Endothelial cell (in vitro differentiated cells): ENCODE measurements at regions not wholly inside any gene's neighbourhood (a gene's known extent, or its start where the extent isn't known, plus 50 kb on each side); places are given as distances from the start of the nearest gene placed in this dataset.

Experiments used
- DNase-seq: peaks from one replicate; pipeline ENCODE4 v3.0.0; 2021; ENCODE audit warnings: low spot score
- H3K27ac Mint-ChIP-seq: one replicate; pipeline ENCODE4 v1.8.0; 2021; ENCODE audit warnings: mixed read lengths, inconsistent platforms; ENCODE audit not compliant: unreplicated experiment
- H3K27me3 Mint-ChIP-seq: one replicate; pipeline ENCODE4 v1.8.0; 2021; ENCODE audit warnings: mild to moderate bottlenecking, moderate library complexity, mixed read lengths, inconsistent platforms; ENCODE audit not compliant: unreplicated experiment
- H3K36me3 Mint-ChIP-seq: one replicate; pipeline ENCODE4 v1.8.0; 2021; ENCODE audit warnings: mild to moderate bottlenecking, low read depth, mixed read lengths, inconsistent platforms; ENCODE audit not compliant: unreplicated experiment
- H3K4me1 Mint-ChIP-seq: one replicate; pipeline ENCODE4 v1.8.0; 2021; ENCODE audit warnings: mild to moderate bottlenecking, mixed read lengths, inconsistent platforms; ENCODE audit not compliant: unreplicated experiment
- H3K4me3 Mint-ChIP-seq: one replicate; pipeline ENCODE4 v1.8.0; 2021; ENCODE audit warnings: mild to moderate bottlenecking, mixed read lengths, inconsistent platforms; ENCODE audit not compliant: unreplicated experiment
- H3K9me3 Mint-ChIP-seq: one replicate; pipeline ENCODE4 v1.8.0; 2021; ENCODE audit warnings: mixed read lengths, inconsistent platforms; ENCODE audit not compliant: unreplicated experiment
- CTCF ChIP-seq: fragments of 200-600 bp; sonication (generic); IDR thresholded peaks from one replicate; pipeline ENCODE4 v1.5.0; 2021; ENCODE audit warnings: antibody characterized with exemption; ENCODE audit not compliant: unreplicated experiment

GRCh38 chr7:11946794-11947193 lies 114.8 kb upstream of the THSD7A start:
- Mint-ChIP-seq H3K4me3 (no peak overlapping the region), H3K27ac (no peak overlapping the region), H3K4me1 (peaks cover 5% of the 10 kb centered on the region), H3K9me3 (no peaks in the 10 kb centered on the region), H3K36me3 (no peaks in the 10 kb centered on the region), H3K27me3 (peaks cover 1% of the 10 kb centered on the region)
- TF ChIP-seq CTCF: no peak
- no peak for DNase-seq

- Mint-ChIP-seq H3K36me3 (no peaks in the 10 kb centered on the region), H3K9me3 (no peaks in the 10 kb centered on the region), H3K4me1 (no peaks in the 10 kb centered on the region), H3K27ac (no peak overlapping the region), H3K27me3 (peaks cover 1% of the 10 kb centered on the region), H3K4me3 (no peak overlapping the region)
- DNase-seq: no peak
- TF ChIP-seq CTCF: no peak
These were observed 118.3 kb upstream of the THSD7A start for GRCh38 chr7:11950281-11950680.

- H3K9me3 Mint-ChIP-seq: no peaks in the 10 kb centered on the region
These were observed 118.9 kb upstream of the THSD7A start for GRCh38 chr7:11950942-11951341.

GRCh38 chr7:11951909-11952308 lies 119.9 kb upstream of the THSD7A start:
- H3K4me1 Mint-ChIP-seq: no peaks in the 10 kb centered on the region
- no peak for DNase-seq
- TF ChIP-seq CTCF: no peak

More at GRCh38 chr7:11950942-11951341, 118.9 kb upstream of the THSD7A start:
- DNase-seq: no peak
- no peaks in the 10 kb centered on the region for H3K36me3 Mint-ChIP-seq
- TF ChIP-seq CTCF: no peak
- no peak overlapping the region for H3K27ac Mint-ChIP-seq
- H3K27me3 Mint-ChIP-seq: peaks cover 1% of the 10 kb centered on the region
- no peak overlapping the region for H3K4me3 Mint-ChIP-seq
- no peaks in the 10 kb centered on the region for H3K4me1 Mint-ChIP-seq

GRCh38 chr7:11952972-11953371 lies 121.0 kb upstream of the THSD7A start:
- no peak for DNase-seq
- Mint-ChIP-seq H3K4me3 (no peak overlapping the region), H3K4me1 (no peaks in the 10 kb centered on the region), H3K36me3 (no peaks in the 10 kb centered on the region), H3K27me3 (peaks cover 1% of the 10 kb centered on the region), H3K27ac (no peak overlapping the region), H3K9me3 (no peaks in the 10 kb centered on the region)
- TF ChIP-seq CTCF: no peak

More at GRCh38 chr7:11951909-11952308, 119.9 kb upstream of the THSD7A start:
- H3K27me3 Mint-ChIP-seq: peaks cover 1% of the 10 kb centered on the region
- no peak overlapping the region for H3K27ac Mint-ChIP-seq
- H3K9me3 Mint-ChIP-seq: no peaks in the 10 kb centered on the region
- H3K4me3 Mint-ChIP-seq: no peak overlapping the region
- H3K36me3 Mint-ChIP-seq: no peaks in the 10 kb centered on the region
